GM06990 (cell line): ENCODE measurements at regions not wholly inside any gene's neighbourhood (a gene's known extent, or its start where the extent isn't known, plus 50 kb on each side); places are given as distances from the start of the nearest gene placed in this dataset.

Experiments used
- DNase-seq: peaks from one replicate; pipeline ENCODE4 v3.0.0-alpha.2; 2011; ENCODE audit not compliant: insufficient read length; ENCODE audit errors: extremely low read depth
- H3K27me3 ChIP-seq: replicated peaks from 2 replicates; pipeline ENCODE4 v1.6.0; 2011; ENCODE audit warnings: low read length; ENCODE audit not compliant: control insufficient read depth, insufficient read depth
- H3K36me3 ChIP-seq: 2 replicates; pipeline ENCODE4 v1.5.1; 2011; ENCODE audit warnings: low read length; ENCODE audit not compliant: control insufficient read depth, insufficient read depth
- H3K4me3 ChIP-seq: replicated peaks from 2 replicates; pipeline ENCODE4 v1.5.1; 2011; ENCODE audit warnings: low read depth, mild to moderate bottlenecking, control low read depth, low read length
- TF ChIP-seq, protein P1 (sequence below): IDR thresholded peaks from 2 replicates; pipeline ENCODE4 v1.5.1; 2011; ENCODE audit warnings: low read length, control low read depth, mild to moderate bottlenecking, inconsistent platforms; ENCODE audit not compliant: insufficient read depth, poor library complexity, severe bottlenecking

- H3K27me3 ChIP-seq: no peaks in the 10 kb centered on the region
- no peak overlapping the region for H3K4me3 ChIP-seq
- H3K36me3 ChIP-seq: no peaks in the 10 kb centered on the region
- TF ChIP-seq, protein P1, sequence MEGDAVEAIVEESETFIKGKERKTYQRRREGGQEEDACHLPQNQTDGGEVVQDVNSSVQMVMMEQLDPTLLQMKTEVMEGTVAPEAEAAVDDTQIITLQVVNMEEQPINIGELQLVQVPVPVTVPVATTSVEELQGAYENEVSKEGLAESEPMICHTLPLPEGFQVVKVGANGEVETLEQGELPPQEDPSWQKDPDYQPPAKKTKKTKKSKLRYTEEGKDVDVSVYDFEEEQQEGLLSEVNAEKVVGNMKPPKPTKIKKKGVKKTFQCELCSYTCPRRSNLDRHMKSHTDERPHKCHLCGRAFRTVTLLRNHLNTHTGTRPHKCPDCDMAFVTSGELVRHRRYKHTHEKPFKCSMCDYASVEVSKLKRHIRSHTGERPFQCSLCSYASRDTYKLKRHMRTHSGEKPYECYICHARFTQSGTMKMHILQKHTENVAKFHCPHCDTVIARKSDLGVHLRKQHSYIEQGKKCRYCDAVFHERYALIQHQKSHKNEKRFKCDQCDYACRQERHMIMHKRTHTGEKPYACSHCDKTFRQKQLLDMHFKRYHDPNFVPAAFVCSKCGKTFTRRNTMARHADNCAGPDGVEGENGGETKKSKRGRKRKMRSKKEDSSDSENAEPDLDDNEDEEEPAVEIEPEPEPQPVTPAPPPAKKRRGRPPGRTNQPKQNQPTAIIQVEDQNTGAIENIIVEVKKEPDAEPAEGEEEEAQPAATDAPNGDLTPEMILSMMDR: no peak
- DNase-seq: no peak
Measured at GRCh38 chr2:5236249-5236648, 455.9 kb upstream of the SOX11 start.

DNA sequence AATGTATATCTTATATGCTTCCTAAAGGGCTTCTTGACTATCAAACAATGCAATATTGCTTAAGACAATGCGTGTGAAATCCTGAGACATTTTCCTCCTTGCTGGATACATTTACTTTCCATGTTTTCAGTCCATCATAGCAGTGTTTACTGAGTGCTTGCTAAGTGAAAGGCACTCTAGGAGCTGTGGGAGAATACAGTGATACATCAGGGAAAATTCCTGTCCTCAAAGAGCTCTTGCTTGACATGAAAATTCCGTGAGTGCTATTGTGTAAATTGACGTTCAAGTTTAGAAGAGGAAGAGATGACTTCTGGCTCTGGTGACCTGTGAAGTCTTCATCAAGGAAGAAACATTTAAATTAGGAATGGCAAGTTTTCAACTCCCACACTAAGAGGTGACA lies 449.4 kb upstream of the SOX11 start:
- TF ChIP-seq, protein P1: no peak
- H3K4me3 ChIP-seq: no peak overlapping the region
- no peak for DNase-seq
- no peaks in the 10 kb centered on the region for H3K27me3 ChIP-seq
- H3K36me3 ChIP-seq: no peaks in the 10 kb centered on the region

DNA sequence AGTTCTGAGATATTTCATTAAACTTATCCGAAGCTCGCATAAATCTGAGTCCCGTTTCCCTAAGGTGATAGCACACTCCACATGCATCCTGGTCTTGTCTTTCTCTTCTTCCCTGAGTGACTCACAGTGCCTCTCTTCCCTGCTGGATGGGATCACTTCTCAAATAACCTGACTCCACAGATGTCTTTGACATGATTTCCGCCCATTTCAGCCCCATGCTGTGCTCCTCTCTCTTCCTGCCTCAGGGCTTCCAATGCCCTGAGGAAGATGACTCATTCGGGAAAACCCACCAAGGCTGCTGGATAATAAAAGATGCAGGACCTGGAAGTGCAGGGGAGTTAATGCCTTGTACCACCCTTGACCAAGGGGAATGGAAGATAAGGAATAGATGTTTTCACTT lies 441.7 kb upstream of the SOX11 start:
- no peak for DNase-seq
- no peak overlapping the region for H3K4me3 ChIP-seq
- no peaks in the 10 kb centered on the region for H3K27me3 ChIP-seq
- no peaks in the 10 kb centered on the region for H3K36me3 ChIP-seq
- TF ChIP-seq, protein P1: no peak

- no peak for DNase-seq
- no peak overlapping the region for H3K4me3 ChIP-seq
- TF ChIP-seq, protein P1: no peak
- H3K36me3 ChIP-seq: no peaks in the 10 kb centered on the region
- no peaks in the 10 kb centered on the region for H3K27me3 ChIP-seq
Measured at GRCh38 chr2:5253263-5253662, 438.9 kb upstream of the SOX11 start.

GRCh38 chr2:5254791-5255332 lies 437.3 kb upstream of the SOX11 start:
- no peak for DNase-seq
- no peaks in the 10 kb centered on the region for H3K27me3 ChIP-seq
- H3K4me3 ChIP-seq: no peak overlapping the region
- TF ChIP-seq, protein P1: no peak
- H3K36me3 ChIP-seq: no peaks in the 10 kb centered on the region

DNA sequence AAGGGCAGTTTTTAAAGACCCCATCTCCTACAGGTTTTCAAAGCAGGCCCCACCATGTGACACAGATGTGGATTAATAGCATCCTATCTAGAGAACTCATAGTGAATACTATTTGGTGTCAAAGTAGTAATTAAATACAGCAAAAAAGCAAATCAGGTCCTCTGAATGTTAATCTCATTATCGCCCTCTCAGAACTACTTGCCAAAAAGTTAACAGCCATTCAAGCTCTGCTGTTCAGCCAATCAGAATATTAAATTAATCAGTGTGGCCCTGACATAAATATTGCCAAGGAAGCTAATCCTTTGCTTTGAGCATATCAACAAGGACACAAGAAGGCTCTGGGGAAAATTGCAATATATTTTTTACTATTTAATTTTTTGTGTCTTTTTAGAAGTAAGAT lies 428.9 kb upstream of the SOX11 start:
- DNase-seq: no peak
- TF ChIP-seq, protein P1: no peak
- no peaks in the 10 kb centered on the region for H3K27me3 ChIP-seq
- H3K36me3 ChIP-seq: no peaks in the 10 kb centered on the region
- no peak overlapping the region for H3K4me3 ChIP-seq
